ENCODE measurements at regions not wholly inside any gene's neighbourhood (a gene's known extent, or its start where the extent isn't known, plus 50 kb on each side); places are given as distances from the start of the nearest gene placed in this dataset.

GRCh38 chr13:74067818-74068217, 66.4 kb downstream of the KLF12 start:
- no peak for TF ChIP-seq FOXP2 (optimal IDR thresholded peaks at IDR 0.05; ENCODE audit: borderline replicate concordance, extremely low read depth, extremely low read length, insufficient read depth)
- no peak for TF ChIP-seq SIN3A (IDR thresholded peaks at IDR 0.05; ENCODE audit: borderline replicate concordance, insufficient read depth, low read length)
- no peak for TF ChIP-seq TAF1 (IDR thresholded peaks at IDR 0.05; ENCODE audit: borderline replicate concordance, insufficient read depth, low read length)
- TF ChIP-seq REST (IDR thresholded peaks at IDR 0.05; ENCODE audit: insufficient read depth in 1 of 2, low read depth in 2 of 2, low read length in 2 of 2), result no peak
- TF ChIP-seq POLR2AphosphoS5 (IDR thresholded peaks at IDR 0.05; ENCODE audit: low read depth, low read length), result no peak

GRCh38 chr13:74066937-74067336, 67.3 kb downstream of the KLF12 start:
- TF ChIP-seq REST (IDR thresholded peaks at IDR 0.05; ENCODE audit: insufficient read depth in 1 of 2, low read depth in 2 of 2, low read length in 2 of 2) (no peak), SIN3A (IDR thresholded peaks at IDR 0.05; ENCODE audit: borderline replicate concordance, insufficient read depth, low read length) (no peak), TAF1 (IDR thresholded peaks at IDR 0.05; ENCODE audit: borderline replicate concordance, insufficient read depth, low read length) (no peak), FOXP2 (optimal IDR thresholded peaks at IDR 0.05; ENCODE audit: borderline replicate concordance, extremely low read depth, extremely low read length, insufficient read depth) (no peak), POLR2AphosphoS5 (IDR thresholded peaks at IDR 0.05; ENCODE audit: low read depth, low read length) (no peak)

GRCh38 chr13:74064805-74065312, 69.3 kb downstream of the KLF12 start:
- TF ChIP-seq POLR2AphosphoS5 (IDR thresholded peaks at IDR 0.05; ENCODE audit: low read depth, low read length) (no peak), TAF1 (IDR thresholded peaks at IDR 0.05; ENCODE audit: borderline replicate concordance, insufficient read depth, low read length) (no peak), REST (IDR thresholded peaks at IDR 0.05; ENCODE audit: insufficient read depth in 1 of 2, low read depth in 2 of 2, low read length in 2 of 2) (no peak), FOXP2 (optimal IDR thresholded peaks at IDR 0.05; ENCODE audit: borderline replicate concordance, extremely low read depth, extremely low read length, insufficient read depth) (no peak), SIN3A (IDR thresholded peaks at IDR 0.05; ENCODE audit: borderline replicate concordance, insufficient read depth, low read length) (no peak)

GRCh38 chr13:74063533-74064100, 70.6 kb downstream of the KLF12 start:
- TF ChIP-seq POLR2AphosphoS5 (IDR thresholded peaks at IDR 0.05; ENCODE audit: low read depth, low read length) (no peak), SIN3A (IDR thresholded peaks at IDR 0.05; ENCODE audit: borderline replicate concordance, insufficient read depth, low read length) (no peak), TAF1 (IDR thresholded peaks at IDR 0.05; ENCODE audit: borderline replicate concordance, insufficient read depth, low read length) (no peak), REST (IDR thresholded peaks at IDR 0.05; ENCODE audit: insufficient read depth in 1 of 2, low read depth in 2 of 2, low read length in 2 of 2) (no peak), FOXP2 (optimal IDR thresholded peaks at IDR 0.05; ENCODE audit: borderline replicate concordance, extremely low read depth, extremely low read length, insufficient read depth) (no peak)

Measured in PFSK-1 (cell line).